ENCODE measurements at regions not wholly inside any gene's neighbourhood (a gene's known extent, or its start where the extent isn't known, plus 50 kb on each side); places are given as distances from the start of the nearest gene placed in this dataset.

- no peak for DNase-seq (ENCODE audit: insufficient read length, low spot score)
- FAIRE-seq: no peak
- TF ChIP-seq CTCF (IDR thresholded peaks at IDR 0.05; ENCODE audit: insufficient read depth, missing control alignments): no peak
Observed at GRCh38 chr7:25754333-25754732, 397.7 kb upstream of the NFE2L3 start.

- DNase-seq (ENCODE audit: insufficient read length, low spot score): no peak
- TF ChIP-seq CTCF (IDR thresholded peaks at IDR 0.05; ENCODE audit: insufficient read depth, missing control alignments): no peak
- no peak for FAIRE-seq
Observed at GRCh38 chr7:25754751-25755150, 397.2 kb upstream of the NFE2L3 start.

- no peak for FAIRE-seq
- no peak for DNase-seq (ENCODE audit: insufficient read length, low spot score)
- TF ChIP-seq CTCF (IDR thresholded peaks at IDR 0.05; ENCODE audit: insufficient read depth, missing control alignments): no peak
Observed at GRCh38 chr7:25756601-25757000, 395.4 kb upstream of the NFE2L3 start.

- TF ChIP-seq CTCF (IDR thresholded peaks at IDR 0.05; ENCODE audit: insufficient read depth, missing control alignments): no peak
- DNase-seq (ENCODE audit: insufficient read length, low spot score) (no peak), FAIRE-seq (no peak)
Observed at GRCh38 chr7:25758559-25758958, 393.4 kb upstream of the NFE2L3 start.

- no peak for TF ChIP-seq CTCF (IDR thresholded peaks at IDR 0.05; ENCODE audit: insufficient read depth, missing control alignments)
- no peak for FAIRE-seq
- no peak for DNase-seq (ENCODE audit: insufficient read length, low spot score)
Observed at GRCh38 chr7:25759286-25759685, 392.7 kb upstream of the NFE2L3 start.

GRCh38 chr7:25759748-25760147 lies 392.2 kb upstream of the NFE2L3 start:
- no peak for TF ChIP-seq CTCF (IDR thresholded peaks at IDR 0.05; ENCODE audit: insufficient read depth, missing control alignments)
- no peak for FAIRE-seq
- no peak for DNase-seq (ENCODE audit: insufficient read length, low spot score)

GRCh38 chr7:25762511-25763462 lies 389.2 kb upstream of the NFE2L3 start:
- DNase-seq (ENCODE audit: insufficient read length, low spot score): no peak
- FAIRE-seq: no peak

More at GRCh38 chr7:25762511-25763462, 389.2 kb upstream of the NFE2L3 start:
- TF ChIP-seq CTCF (IDR thresholded peaks at IDR 0.05; ENCODE audit: insufficient read depth, missing control alignments): no peak

Data from D721Med (cell line).